Right forelimb (tissue), 1 donor: ENCODE measurements at regions not wholly inside any gene's neighbourhood (a gene's known extent, or its start where the extent isn't known, plus 50 kb on each side); places are given as distances from the start of the nearest gene placed in this dataset.

Source experiments
- DNase-seq: peaks from one replicate; pipeline ENCODE4 v3.0.0-alpha.2; 2018

GRCh38 chr2:12932192-12932591 is 215.5 kb downstream of the TRIB2 start:
- no peak for DNase-seq

GRCh38 chr2:12934146-12934756 is 217.5 kb downstream of the TRIB2 start:
- no peak for DNase-seq

GRCh38 chr2:12935222-12935621 is 218.5 kb downstream of the TRIB2 start:
- no peak for DNase-seq

GRCh38 chr2:12935796-12936195 is 219.1 kb downstream of the TRIB2 start:
- no peak for DNase-seq

- DNase-seq, result no peak
Measured at GRCh38 chr2:12941203-12941602, 224.5 kb downstream of the TRIB2 start.

- no peak for DNase-seq
Measured at GRCh38 chr2:12948231-12948960, 231.7 kb downstream of the TRIB2 start.

- DNase-seq, result no peak
Measured at GRCh38 chr2:12948961-12949353, 232.2 kb downstream of the TRIB2 start.

GRCh38 chr2:12949406-12949805 is 232.7 kb downstream of the TRIB2 start:
- no peak for DNase-seq

GRCh38 chr2:12950174-12950573 is 233.4 kb downstream of the TRIB2 start:
- DNase-seq, result no peak

GRCh38 chr2:12950957-12951656 is 234.4 kb downstream of the TRIB2 start:
- DNase-seq, result no peak

- DNase-seq, result no peak
Measured at GRCh38 chr2:12951657-12951973, 234.9 kb downstream of the TRIB2 start.

- no peak for DNase-seq
Measured at GRCh38 chr2:12953596-12953995, 236.9 kb downstream of the TRIB2 start.

- DNase-seq, result no peak
Measured at GRCh38 chr2:12955864-12956263, 239.1 kb downstream of the TRIB2 start.

- no peak for DNase-seq
Measured at GRCh38 chr2:12957251-12957650, 240.5 kb downstream of the TRIB2 start.

- DNase-seq, result no peak
Measured at GRCh38 chr2:12959935-12960334, 243.2 kb downstream of the TRIB2 start.

GRCh38 chr2:12960671-12961070 is 243.9 kb downstream of the TRIB2 start:
- no peak for DNase-seq

GRCh38 chr2:12964904-12965539 is 248.3 kb downstream of the TRIB2 start:
- DNase-seq, result no peak

GRCh38 chr2:12965540-12966269 is 249.0 kb downstream of the TRIB2 start:
- DNase-seq, result no peak

GRCh38 chr2:12967804-12968203 is 251.1 kb downstream of the TRIB2 start:
- no peak for DNase-seq

GRCh38 chr2:12968399-12968798 is 251.7 kb downstream of the TRIB2 start:
- no peak for DNase-seq

- DNase-seq, result no peak
Measured at GRCh38 chr2:12970861-12971260, 254.1 kb downstream of the TRIB2 start.

- no peak for DNase-seq
Measured at GRCh38 chr2:12971581-12972365, 255.0 kb downstream of the TRIB2 start.
